Activated naive CD4-positive, alpha-beta T cell treated with anti-CD3 and anti-CD28 coated beads, Interleukin-2, amount 10 ng/mL, durations not matched to agents 7 days and 5 days (primary cell): ENCODE measurements at regions not wholly inside any gene's neighbourhood (a gene's known extent, or its start where the extent isn't known, plus 50 kb on each side); places are given as distances from the start of the nearest gene placed in this dataset.

Source experiments
- CTCF ChIA-PET: fragments of 350-600 bp; sonication (Branson Sonifier 250); formaldehyde crosslinking; loops from one replicate; lab custom pipeline; 2021; ENCODE audit warnings: antibody characterized with exemption; lab: Charles Lee
- DNase-seq: peaks from one replicate; pipeline ENCODE4 v3.0.0-alpha.2; 2020
- H3K27ac Mint-ChIP-seq: one replicate; pipeline ENCODE4 v1.8.0; 2021; ENCODE audit warnings: mild to moderate bottlenecking, moderate library complexity, mixed read lengths
- H3K27me3 Mint-ChIP-seq: one replicate; pipeline ENCODE4 v1.8.0; 2021; ENCODE audit warnings: mild to moderate bottlenecking, mixed read lengths
- H3K36me3 Mint-ChIP-seq: one replicate; pipeline ENCODE4 v1.8.0; 2021; ENCODE audit warnings: mixed read lengths
- H3K4me1 Mint-ChIP-seq: one replicate; pipeline ENCODE4 v1.8.0; 2021; ENCODE audit warnings: mixed read lengths
- H3K4me3 Mint-ChIP-seq: one replicate; pipeline ENCODE4 v1.8.0; 2021; ENCODE audit warnings: mild to moderate bottlenecking, moderate library complexity, mixed read lengths
- H3K9me3 Mint-ChIP-seq: one replicate; pipeline ENCODE4 v1.8.0; 2021; ENCODE audit warnings: mixed read lengths

DNA sequence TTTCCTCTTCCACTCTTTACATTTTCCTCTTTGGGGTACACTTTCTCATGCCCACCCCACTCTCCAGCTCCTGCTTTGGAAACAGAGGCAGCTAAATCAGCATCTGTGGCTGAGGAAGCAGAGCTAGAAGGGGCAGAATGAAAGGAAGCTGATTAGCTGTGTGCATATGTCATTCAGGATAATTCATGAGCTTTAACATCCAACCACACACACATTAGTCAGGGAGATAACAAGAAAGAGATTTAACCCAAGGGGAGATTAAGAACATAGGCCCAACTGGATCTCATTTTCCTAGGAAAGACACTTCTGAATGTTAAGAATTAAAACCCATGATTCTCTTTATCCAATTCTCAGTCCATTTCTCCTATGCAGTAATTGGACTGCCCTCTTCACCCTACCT, 405.5 kb downstream of the TBC1D4 start:
- DNase-seq = no peak
- CTCF ChIA-PET = no interaction called here

GRCh38 chr13:75073786-75074185, 408.2 kb downstream of the TBC1D4 start:
- Mint-ChIP-seq H3K27ac (no peak overlapping the region), H3K36me3 (no peaks in the 10 kb centered on the region)

More for the DNA sequence above, 405.5 kb downstream of the TBC1D4 start:
- Mint-ChIP-seq H3K27me3 (no peaks in the 10 kb centered on the region), H3K4me3 (no peak overlapping the region), H3K27ac (no peak overlapping the region), H3K9me3 (no peaks in the 10 kb centered on the region), H3K4me1 (no peaks in the 10 kb centered on the region), H3K36me3 (no peaks in the 10 kb centered on the region)

DNA sequence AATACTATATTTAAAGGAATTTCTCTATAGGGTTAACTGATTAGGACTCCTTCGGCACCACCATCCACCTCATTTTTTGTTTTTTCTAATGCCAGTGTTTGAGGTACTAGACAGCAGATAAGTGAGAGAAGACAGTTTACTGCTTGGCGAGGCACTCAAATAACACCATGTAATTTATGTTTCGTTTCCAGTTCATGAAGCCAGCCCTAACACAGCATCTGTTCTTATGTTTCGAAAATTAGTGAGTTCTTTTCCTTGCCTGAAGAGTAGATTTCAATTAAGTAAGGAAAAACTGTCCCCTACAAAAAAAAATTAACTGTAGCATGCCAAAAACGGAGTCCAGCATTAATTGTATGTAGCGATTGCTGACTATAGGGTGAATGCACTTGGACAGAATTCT, 409.1 kb downstream of the TBC1D4 start:
- H3K9me3 Mint-ChIP-seq = no peaks in the 10 kb centered on the region
- H3K4me1 Mint-ChIP-seq = no peaks in the 10 kb centered on the region
- CTCF ChIA-PET = no interaction called here
- DNase-seq = no peak
- H3K27ac Mint-ChIP-seq = no peak overlapping the region
- H3K36me3 Mint-ChIP-seq = no peaks in the 10 kb centered on the region
- no peak overlapping the region for H3K4me3 Mint-ChIP-seq
- no peaks in the 10 kb centered on the region for H3K27me3 Mint-ChIP-seq

More at GRCh38 chr13:75073786-75074185, 408.2 kb downstream of the TBC1D4 start:
- H3K4me3 Mint-ChIP-seq = no peak overlapping the region
- DNase-seq = no peak
- H3K4me1 Mint-ChIP-seq = no peaks in the 10 kb centered on the region
- CTCF ChIA-PET = no interaction called here
- H3K27me3 Mint-ChIP-seq = no peaks in the 10 kb centered on the region
- H3K9me3 Mint-ChIP-seq = no peaks in the 10 kb centered on the region

DNA sequence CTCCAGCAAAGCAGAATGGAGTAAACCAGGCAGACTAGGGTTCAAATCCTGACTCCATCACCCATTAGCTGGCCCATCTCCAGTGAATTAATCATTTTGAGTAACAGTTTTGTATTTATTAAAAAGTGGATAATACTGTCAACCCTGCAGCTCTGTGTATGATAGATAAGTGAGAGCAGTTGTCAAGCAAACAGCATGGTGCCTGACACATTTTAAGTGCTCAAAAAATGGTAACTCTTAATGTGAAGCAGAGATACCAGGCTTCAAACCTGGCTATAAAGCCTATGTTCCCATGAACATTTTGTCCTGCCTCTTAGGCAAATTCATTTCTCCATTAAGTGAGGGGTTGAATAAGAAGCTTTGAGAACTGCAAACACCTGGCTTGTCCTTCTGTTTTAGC, 409.6 kb downstream of the TBC1D4 start:
- H3K27ac Mint-ChIP-seq = no peak overlapping the region
- CTCF ChIA-PET = interaction anchor here (0.7 kb wide), 1 partner anchor 130 kb away, joined by 3 read pairs; no protein-coding TSS in a partner anchor
- no peaks in the 10 kb centered on the region for H3K27me3 Mint-ChIP-seq
- DNase-seq = no peak
- H3K4me3 Mint-ChIP-seq = no peak overlapping the region
- no peaks in the 10 kb centered on the region for H3K36me3 Mint-ChIP-seq
- H3K4me1 Mint-ChIP-seq = no peaks in the 10 kb centered on the region
- no peaks in the 10 kb centered on the region for H3K9me3 Mint-ChIP-seq

GRCh38 chr13:75071796-75072195, 410.2 kb downstream of the TBC1D4 start:
- CTCF ChIA-PET = interaction anchor here (0.7 kb wide), 1 partner anchor 130 kb away, joined by 3 read pairs; no protein-coding TSS in a partner anchor
- Mint-ChIP-seq H3K36me3 (no peaks in the 10 kb centered on the region), H3K27ac (no peak overlapping the region), H3K27me3 (no peaks in the 10 kb centered on the region), H3K4me1 (no peaks in the 10 kb centered on the region), H3K4me3 (no peak overlapping the region), H3K9me3 (no peaks in the 10 kb centered on the region)
- DNase-seq = no peak

- Mint-ChIP-seq H3K36me3 (no peaks in the 10 kb centered on the region), H3K9me3 (no peaks in the 10 kb centered on the region), H3K4me1 (no peaks in the 10 kb centered on the region), H3K27me3 (no peaks in the 10 kb centered on the region), H3K27ac (no peak overlapping the region), H3K4me3 (no peak overlapping the region)
- CTCF ChIA-PET = no interaction called here
- DNase-seq = no peak
Measured at GRCh38 chr13:75071395-75071794, 410.6 kb downstream of the TBC1D4 start.

DNA sequence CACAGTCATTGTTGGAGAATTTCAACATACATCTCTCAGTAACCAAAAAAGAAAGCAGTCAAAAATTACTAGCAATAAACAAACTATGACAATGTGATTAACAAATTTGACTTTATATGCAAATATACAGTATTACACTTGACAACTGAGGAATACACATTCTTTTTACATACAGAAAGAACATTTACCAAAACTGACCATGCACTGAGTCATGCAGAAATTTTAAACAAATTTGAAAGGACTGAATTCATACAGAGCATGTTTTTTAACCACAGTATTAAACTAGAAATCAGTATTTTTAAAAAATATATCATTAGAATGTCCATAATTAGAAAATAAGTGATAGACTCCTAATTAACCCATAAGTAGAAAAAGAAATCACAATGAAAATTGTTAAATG, 420.1 kb downstream of the TBC1D4 start:
- DNase-seq = no peak
- Mint-ChIP-seq H3K36me3 (no peaks in the 10 kb centered on the region), H3K27me3 (no peaks in the 10 kb centered on the region), H3K4me1 (no peaks in the 10 kb centered on the region), H3K4me3 (no peak overlapping the region), H3K27ac (no peak overlapping the region), H3K9me3 (no peaks in the 10 kb centered on the region)
- CTCF ChIA-PET = no interaction called here

- Mint-ChIP-seq H3K27ac (no peak overlapping the region), H3K9me3 (no peaks in the 10 kb centered on the region), H3K27me3 (no peaks in the 10 kb centered on the region), H3K4me3 (no peak overlapping the region), H3K4me1 (no peaks in the 10 kb centered on the region), H3K36me3 (no peaks in the 10 kb centered on the region)
- CTCF ChIA-PET = no interaction called here
- no peak for DNase-seq
Measured at GRCh38 chr13:75055296-75055695, 426.7 kb downstream of the TBC1D4 start.

GRCh38 chr13:75052616-75053015, 429.4 kb downstream of the TBC1D4 start:
- no peak overlapping the region for H3K27ac Mint-ChIP-seq
- H3K9me3 Mint-ChIP-seq = no peaks in the 10 kb centered on the region
- no peak for DNase-seq
- no peaks in the 10 kb centered on the region for H3K4me1 Mint-ChIP-seq
- CTCF ChIA-PET = no interaction called here
- no peaks in the 10 kb centered on the region for H3K36me3 Mint-ChIP-seq
- no peak overlapping the region for H3K4me3 Mint-ChIP-seq
- no peaks in the 10 kb centered on the region for H3K27me3 Mint-ChIP-seq

- Mint-ChIP-seq H3K4me1 (no peaks in the 10 kb centered on the region), H3K27ac (no peak overlapping the region), H3K27me3 (no peaks in the 10 kb centered on the region), H3K36me3 (no peaks in the 10 kb centered on the region), H3K4me3 (no peak overlapping the region), H3K9me3 (no peaks in the 10 kb centered on the region)
- CTCF ChIA-PET = no interaction called here
- no peak for DNase-seq
Measured at GRCh38 chr13:75050419-75051046, 431.4 kb downstream of the TBC1D4 start.

- no peaks in the 10 kb centered on the region for H3K36me3 Mint-ChIP-seq
- CTCF ChIA-PET = no interaction called here
- H3K4me3 Mint-ChIP-seq = no peak overlapping the region
- H3K27ac Mint-ChIP-seq = no peak overlapping the region
- H3K4me1 Mint-ChIP-seq = no peaks in the 10 kb centered on the region
- H3K27me3 Mint-ChIP-seq = no peaks in the 10 kb centered on the region
- DNase-seq = no peak
- H3K9me3 Mint-ChIP-seq = no peaks in the 10 kb centered on the region
Measured at GRCh38 chr13:75049735-75050335, 432.1 kb downstream of the TBC1D4 start.

- CTCF ChIA-PET = no interaction called here
- no peak overlapping the region for H3K4me3 Mint-ChIP-seq
Measured at GRCh38 chr13:75042807-75043206, 439.2 kb downstream of the TBC1D4 start.

GRCh38 chr13:75038393-75039113, 443.4 kb downstream of the TBC1D4 start:
- Mint-ChIP-seq H3K9me3 (peaks cover 3% of the 10 kb centered on the region), H3K36me3 (no peaks in the 10 kb centered on the region), H3K27ac (no peak overlapping the region), H3K27me3 (no peaks in the 10 kb centered on the region), H3K4me1 (no peaks in the 10 kb centered on the region), H3K4me3 (no peak overlapping the region)
- CTCF ChIA-PET = no interaction called here
- DNase-seq = no peak

More at GRCh38 chr13:75042807-75043206, 439.2 kb downstream of the TBC1D4 start:
- no peak overlapping the region for H3K27ac Mint-ChIP-seq
- H3K27me3 Mint-ChIP-seq = no peaks in the 10 kb centered on the region
- no peak for DNase-seq
- H3K9me3 Mint-ChIP-seq = peaks cover 2% of the 10 kb centered on the region
- no peaks in the 10 kb centered on the region for H3K36me3 Mint-ChIP-seq
- no peaks in the 10 kb centered on the region for H3K4me1 Mint-ChIP-seq

- Mint-ChIP-seq H3K4me1 (no peaks in the 10 kb centered on the region), H3K27me3 (no peaks in the 10 kb centered on the region), H3K9me3 (no peaks in the 10 kb centered on the region), H3K27ac (no peak overlapping the region), H3K4me3 (no peak overlapping the region), H3K36me3 (no peaks in the 10 kb centered on the region)
- DNase-seq = no peak
- CTCF ChIA-PET = no interaction called here
Measured at GRCh38 chr13:75025956-75026355, 456.0 kb downstream of the TBC1D4 start.

DNA sequence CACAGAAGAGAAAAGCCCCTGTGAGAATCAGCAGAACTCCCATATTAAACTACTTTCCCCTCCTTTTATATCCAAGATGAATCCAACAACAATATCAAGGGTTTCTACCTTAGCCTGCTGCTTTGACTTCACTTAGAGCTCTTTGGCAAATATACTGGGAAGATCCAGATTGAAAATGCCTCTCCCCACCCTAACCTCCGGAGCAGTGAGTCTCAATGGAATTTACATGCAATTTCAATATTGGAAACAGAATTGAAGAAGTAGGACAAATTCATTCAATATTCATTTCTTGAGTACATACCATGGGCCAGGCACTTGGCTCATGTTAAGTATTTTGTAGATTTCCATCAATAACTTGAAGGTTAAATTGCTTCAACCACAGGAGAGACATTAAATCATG, 457.4 kb downstream of the TBC1D4 start:
- H3K4me1 Mint-ChIP-seq = no peaks in the 10 kb centered on the region
- H3K27me3 Mint-ChIP-seq = no peaks in the 10 kb centered on the region
- no peak for DNase-seq
- H3K4me3 Mint-ChIP-seq = no peak overlapping the region
- H3K36me3 Mint-ChIP-seq = no peaks in the 10 kb centered on the region
- CTCF ChIA-PET = no interaction called here
- no peaks in the 10 kb centered on the region for H3K9me3 Mint-ChIP-seq
- no peak overlapping the region for H3K27ac Mint-ChIP-seq
